ENCODE measurements at regions not wholly inside any gene's neighbourhood (a gene's known extent, or its start where the extent isn't known, plus 50 kb on each side); places are given as distances from the start of the nearest gene placed in this dataset.
A peak's percentile ranks its signal among the peaks of the same experiment; 100 is the strongest.

GRCh38 chr5:27854243-27854852 is 816.0 kb upstream of the CDH9 start:
- no peaks in the 10 kb centered on the region for H3K27me3 ChIP-seq (ENCODE audit: control insufficient read depth in 2 of 2, insufficient read depth in 2 of 2, low read length in 2 of 2)
- BruUV-seq (replicated peaks): no TSS peak
- no peak for TF ChIP-seq MYC (IDR thresholded peaks at IDR 0.05; ENCODE audit: low read depth, low read length)
- peak; percentile 36 for TF ChIP-seq FOS (IDR thresholded peaks at IDR 0.05; ENCODE audit: borderline replicate concordance, insufficient read depth, low read length)
- TF ChIP-seq MAX (IDR thresholded peaks at IDR 0.05; ENCODE audit: insufficient read depth, insufficient read length): no peak
- no peak for TF ChIP-seq POLR2A (IDR thresholded peaks at IDR 0.05; ENCODE audit: low read depth, low read length)
- TF ChIP-seq EZH2 (IDR thresholded peaks at IDR 0.05; ENCODE audit: borderline replicate concordance, low read depth, low read length, severe bottlenecking): no peak
- no peak for TF ChIP-seq JUN (IDR thresholded peaks at IDR 0.05; ENCODE audit: borderline replicate concordance, insufficient read depth, insufficient read length, low read depth)
- no peak for TF ChIP-seq CTCF (IDR thresholded peaks at IDR 0.05; ENCODE audit: extremely low read depth in 1 of 2, insufficient read depth in 1 of 2, low read depth in 1 of 2, low read length in 2 of 2)

More at GRCh38 chr5:27854243-27854852, 816.0 kb upstream of the CDH9 start:
- Histone ChIP-seq H3K4me1 (ENCODE audit: control insufficient read depth, extremely low read depth, insufficient read depth, low read length) (no peaks in the 10 kb centered on the region), H3K9me3 (replicated peaks; ENCODE audit: control insufficient read depth, insufficient read depth, low read length) (no peaks in the 10 kb centered on the region), H2AFZ (ENCODE audit: low read depth, low read length) (no peak overlapping the region), H3K4me2 (ENCODE audit: insufficient read depth, low read length) (no peak overlapping the region), H3K79me2 (ENCODE audit: control insufficient read depth, insufficient read depth, low read length) (no peaks in the 10 kb centered on the region), H3K36me3 (ENCODE audit: control insufficient read depth in 2 of 2, extremely low read depth in 1 of 2, insufficient read depth in 2 of 2, low read length in 2 of 2) (no peaks in the 10 kb centered on the region), H3K9ac (replicated peaks; ENCODE audit: extremely low read depth, insufficient read depth, low read length) (no peak overlapping the region), H4K20me1 (replicated peaks; ENCODE audit: control insufficient read depth, extremely low read depth, insufficient read depth, low read length) (no peaks in the 10 kb centered on the region), H3K9me1 (replicated peaks; ENCODE audit: control insufficient read depth, extremely low read depth, insufficient read depth, low read length) (no peaks in the 10 kb centered on the region), H3K4me3 (replicated peaks in 1 of 3; ENCODE audit: insufficient read depth in 1 of 3, low read depth in 1 of 3, low read length in 3 of 3) (no peak overlapping the region), H3K27ac (ENCODE audit: insufficient read depth, low read depth, low read length) (no peak overlapping the region)
- dilution Hi-C loops (cut with MboI; ENCODE audit: extremely low pct_ligation_motif_present, low sequenced_read_pairs) (no loop called here), intact Hi-C loops (cut with micrococcal nuclease) (no loop called here)
- DNase-seq (ENCODE audit: low read depth, low spot score): no peak
- POLR2A ChIA-PET: no interaction called here
- CTCF ChIA-PET: no interaction called here
- FAIRE-seq: no peak

Data from endothelial cell of umbilical vein (primary cell).